ENCODE measurements at regions not wholly inside any gene's neighbourhood (a gene's known extent, or its start where the extent isn't known, plus 50 kb on each side); places are given as distances from the start of the nearest gene placed in this dataset.

DNA sequence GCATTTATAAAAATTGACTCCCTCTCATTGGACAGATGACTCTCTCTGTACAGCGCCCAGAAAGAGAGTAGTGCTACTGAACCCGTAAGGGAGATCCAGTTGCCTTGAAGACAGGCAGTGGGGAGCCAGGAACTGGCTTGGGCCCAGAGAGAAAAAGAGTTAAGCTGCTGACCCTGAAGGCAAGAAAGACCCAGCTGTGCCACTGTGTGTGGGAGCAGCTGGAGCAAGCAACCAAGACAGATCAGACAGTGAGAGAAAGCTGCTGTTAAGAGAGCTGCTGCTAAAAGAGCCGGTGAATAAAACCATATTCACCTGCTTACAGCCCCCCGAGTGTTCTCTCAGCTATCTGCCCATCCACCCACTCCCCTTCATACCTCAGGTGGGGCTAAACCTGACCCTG lies 149.7 kb upstream of the ADAMTS16 start:
- DNase-seq = no peak
- H3K36me3 ChIP-seq = no peaks in the 10 kb centered on the region
- H3K9me3 ChIP-seq = no peaks in the 10 kb centered on the region
- no peaks in the 10 kb centered on the region for H3K4me1 ChIP-seq
- intact Hi-C loops (cut with DNase I) = no loop called here
- no peak for TF ChIP-seq POLR2A (IDR thresholded peaks at IDR 0.05)
- 83 to 92% methylated on average over 4 of the region's 4 CpGs for WGBS, 2 donors
- H3K4me3 ChIP-seq (replicated peaks in 1 of 3) = no peak overlapping the region
- no peak overlapping the region for H3K27ac ChIP-seq
- no peaks in the 10 kb centered on the region for H3K27me3 ChIP-seq

DNA sequence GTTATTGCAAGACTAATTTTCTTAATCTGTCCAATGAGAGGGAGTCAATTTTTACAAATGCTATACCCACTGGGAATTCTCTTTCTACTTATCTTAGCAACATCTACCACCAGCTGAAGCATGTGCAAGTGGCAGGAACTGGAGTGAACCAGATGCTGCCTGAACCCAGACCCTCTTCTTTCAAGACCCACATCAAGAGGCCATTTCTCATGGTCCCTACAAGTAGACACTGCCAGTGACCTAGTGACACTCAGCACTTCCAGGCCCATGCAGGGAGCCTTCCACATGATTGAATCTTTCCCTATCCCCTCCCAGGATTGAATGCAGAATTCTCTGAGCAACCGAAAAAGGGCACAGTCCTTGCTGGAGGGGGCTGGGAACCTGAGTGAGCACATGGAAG lies 148.2 kb upstream of the ADAMTS16 start:
- TF ChIP-seq CTCF (IDR thresholded peaks at IDR 0.05) (no peak), POLR2A (IDR thresholded peaks at IDR 0.05) (no peak)
- H3K9me3 ChIP-seq = no peaks in the 10 kb centered on the region
- H3K4me3 ChIP-seq (replicated peaks in 1 of 3) = no peak overlapping the region
- DNase-seq = no peak
- H3K27ac ChIP-seq = no peak overlapping the region
- H3K4me1 ChIP-seq = no peaks in the 10 kb centered on the region
- H3K36me3 ChIP-seq = no peaks in the 10 kb centered on the region
- WGBS, 2 donors = 70 to 82% methylated on average over 1 of the region's 1 CpG
- H3K27me3 ChIP-seq = no peaks in the 10 kb centered on the region
- intact Hi-C loops (cut with DNase I) = no loop called here

- intact Hi-C loops (cut with DNase I) = no loop called here
- 66 to 79% methylated on average over 4 of the region's 4 CpGs for WGBS, 2 donors
- no peak for TF ChIP-seq POLR2A (IDR thresholded peaks at IDR 0.05)
- TF ChIP-seq CTCF (IDR thresholded peaks at IDR 0.05) = no peak
These were observed 145.1 kb upstream of the ADAMTS16 start for GRCh38 chr5:4995014-4995413.

DNA sequence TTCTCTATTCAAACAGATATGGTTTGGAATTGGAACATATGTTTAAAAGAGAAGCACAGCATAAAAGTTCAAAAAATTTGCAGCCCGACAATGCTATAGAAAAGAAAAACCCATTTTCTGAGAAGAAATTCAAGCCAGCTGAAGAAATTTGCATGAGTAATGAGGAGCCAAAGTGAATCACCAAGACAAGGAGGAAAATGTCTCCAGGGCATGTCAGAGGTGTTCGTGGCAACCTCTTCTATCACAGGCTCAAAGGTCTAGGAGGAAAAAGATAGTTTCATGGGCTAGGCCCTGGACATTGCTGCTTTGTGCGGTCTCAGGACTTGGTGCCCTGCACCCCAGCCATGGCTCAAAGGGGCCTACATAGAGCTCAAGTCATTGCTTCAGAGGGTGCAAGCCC lies 134.8 kb upstream of the ADAMTS16 start:
- Histone ChIP-seq H3K36me3 (no peaks in the 10 kb centered on the region), H3K27ac (no peak overlapping the region), H3K4me1 (no peaks in the 10 kb centered on the region), H3K27me3 (no peaks in the 10 kb centered on the region), H3K9me3 (no peaks in the 10 kb centered on the region), H3K4me3 (replicated peaks in 1 of 3) (no peak overlapping the region)
- TF ChIP-seq POLR2A (IDR thresholded peaks at IDR 0.05) = no peak
- TF ChIP-seq CTCF (IDR thresholded peaks at IDR 0.05) = no peak
- intact Hi-C loops (cut with DNase I) = no loop called here
- DNase-seq = no peak
- 76 to 80% methylated on average over 3 of the region's 3 CpGs for WGBS, 2 donors

More at GRCh38 chr5:4995014-4995413, 145.1 kb upstream of the ADAMTS16 start:
- no peaks in the 10 kb centered on the region for H3K36me3 ChIP-seq
- no peak overlapping the region for H3K27ac ChIP-seq
- no peaks in the 10 kb centered on the region for H3K9me3 ChIP-seq
- H3K4me3 ChIP-seq (replicated peaks in 1 of 3) = no peak overlapping the region
- H3K4me1 ChIP-seq = no peaks in the 10 kb centered on the region
- DNase-seq = no peak
- no peaks in the 10 kb centered on the region for H3K27me3 ChIP-seq

DNA sequence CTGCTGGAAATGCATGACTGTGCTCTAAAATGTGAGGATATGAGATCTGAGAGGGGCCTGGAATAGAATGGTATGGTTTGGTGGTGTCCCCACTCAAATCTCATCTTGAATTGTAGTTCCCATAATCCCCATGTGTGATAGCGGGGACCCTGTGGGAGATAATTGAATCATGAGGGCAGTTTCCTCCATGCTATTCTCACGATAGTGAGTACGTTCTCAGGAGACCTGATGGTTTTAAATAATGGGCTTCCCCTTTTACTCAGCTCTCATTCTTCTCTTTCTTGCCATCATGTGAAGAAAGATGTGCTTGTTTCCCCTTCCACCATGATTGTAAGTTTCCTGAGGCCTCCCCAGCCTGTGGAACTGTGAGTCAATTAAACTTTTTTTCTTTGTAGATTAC lies 133.6 kb upstream of the ADAMTS16 start:
- DNase-seq = no peak
- no peaks in the 10 kb centered on the region for H3K4me1 ChIP-seq
- no peaks in the 10 kb centered on the region for H3K9me3 ChIP-seq
- H3K27me3 ChIP-seq = no peaks in the 10 kb centered on the region
- H3K4me3 ChIP-seq (replicated peaks in 1 of 3) = no peak overlapping the region
- 79 to 89% methylated on average over 3 of the region's 3 CpGs for WGBS, 2 donors
- H3K27ac ChIP-seq = no peak overlapping the region
- no peaks in the 10 kb centered on the region for H3K36me3 ChIP-seq
- intact Hi-C loops (cut with DNase I) = no loop called here
- TF ChIP-seq CTCF (IDR thresholded peaks at IDR 0.05) (no peak), POLR2A (IDR thresholded peaks at IDR 0.05) (no peak)

DNA sequence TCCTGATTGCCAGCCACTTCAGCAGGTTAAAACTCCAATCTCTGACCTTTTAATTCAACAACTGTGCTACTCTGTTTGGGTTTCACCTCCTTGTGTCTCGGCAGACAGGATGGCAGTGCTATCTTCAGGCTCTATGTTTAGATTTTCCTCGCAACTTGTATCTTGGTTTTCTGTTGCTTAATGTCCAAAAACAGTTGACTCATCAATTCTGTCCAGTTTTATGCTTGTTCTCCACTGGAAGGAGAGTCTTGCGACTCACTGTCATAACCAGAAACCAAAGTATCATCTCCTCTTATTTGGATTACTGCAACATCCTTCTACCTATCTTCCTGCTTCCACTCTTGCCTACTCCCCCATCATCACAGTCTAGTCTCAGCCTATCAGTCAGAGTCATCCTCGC lies 130.9 kb upstream of the ADAMTS16 start:
- TF ChIP-seq POLR2A (IDR thresholded peaks at IDR 0.05) (no peak), CTCF (IDR thresholded peaks at IDR 0.05) (no peak)
- Histone ChIP-seq H3K4me1 (no peaks in the 10 kb centered on the region), H3K9me3 (no peaks in the 10 kb centered on the region), H3K27ac (no peak overlapping the region), H3K36me3 (no peaks in the 10 kb centered on the region), H3K4me3 (replicated peaks in 1 of 3) (no peak overlapping the region), H3K27me3 (no peaks in the 10 kb centered on the region)
- WGBS, 2 donors = 59 to 63% methylated on average over 4 of the region's 4 CpGs
- intact Hi-C loops (cut with DNase I) = no loop called here
- no peak for DNase-seq

Data from thyroid gland (tissue), 4 donors.